ENCODE measurements at regions not wholly inside any gene's neighbourhood (a gene's known extent, or its start where the extent isn't known, plus 50 kb on each side); places are given as distances from the start of the nearest gene placed in this dataset.

GRCh38 chr4:175386776-175387507, 425.1 kb downstream of the GPM6A start:
- Histone ChIP-seq H3K36me3 (ENCODE audit: control insufficient read depth in 2 of 2, extremely low read depth in 1 of 2, insufficient read depth in 2 of 2, low read length in 2 of 2) (no peaks in the 10 kb centered on the region), H2AFZ (ENCODE audit: control insufficient read depth, low read length) (no peak overlapping the region), H3K27ac (ENCODE audit: control insufficient read depth, insufficient read depth, low read length) (no peak overlapping the region), H4K20me1 (ENCODE audit: control insufficient read depth, extremely low read depth, insufficient read depth, low read length) (no peaks in the 10 kb centered on the region), H3K27me3 (ENCODE audit: control insufficient read depth, extremely low read depth, insufficient read depth, low read length) (no peaks in the 10 kb centered on the region), H3K9me1 (ENCODE audit: control insufficient read depth, extremely low read depth, insufficient read depth, low read length) (no peaks in the 10 kb centered on the region), H3K4me1 (ENCODE audit: control insufficient read depth, extremely low read depth, insufficient read depth, low read length) (no peaks in the 10 kb centered on the region), H3K4me2 (ENCODE audit: control insufficient read depth, extremely low read depth, insufficient read depth, low read depth, low read length) (no peak overlapping the region), H3K4me3 (ENCODE audit: control insufficient read depth in 2 of 3, extremely low read depth in 1 of 3, insufficient read depth in 2 of 3, low read depth in 1 of 3, low read length in 3 of 3) (no peak overlapping the region), H3K9ac (ENCODE audit: control insufficient read depth, extremely low read depth, insufficient read depth, low read length) (no peak overlapping the region), H3K9me3 (ENCODE audit: control insufficient read depth, low read depth, low read length) (peaks cover 8% of the 10 kb centered on the region), H3K79me2 (ENCODE audit: control insufficient read depth, insufficient read depth, low read length) (no peaks in the 10 kb centered on the region)
- dilution Hi-C loops (cut with MboI; ENCODE audit: extremely low pct_ligation_motif_present, low sequenced_read_pairs): no loop called here
- TF ChIP-seq EZH2 (IDR thresholded peaks at IDR 0.05; ENCODE audit: low read length): no peak
- DNase-seq (ENCODE audit: low read depth, low spot score) (no peak), FAIRE-seq (no peak)

- DNase-seq (ENCODE audit: low read depth, low spot score) (no peak), FAIRE-seq (no peak)
- Histone ChIP-seq H3K79me2 (ENCODE audit: control insufficient read depth, insufficient read depth, low read length) (no peaks in the 10 kb centered on the region), H4K20me1 (ENCODE audit: control insufficient read depth, extremely low read depth, insufficient read depth, low read length) (no peaks in the 10 kb centered on the region), H3K27ac (ENCODE audit: control insufficient read depth, insufficient read depth, low read length) (no peak overlapping the region), H3K9ac (ENCODE audit: control insufficient read depth, extremely low read depth, insufficient read depth, low read length) (no peak overlapping the region), H3K9me3 (ENCODE audit: control insufficient read depth, low read depth, low read length) (no peaks in the 10 kb centered on the region), H3K4me1 (ENCODE audit: control insufficient read depth, extremely low read depth, insufficient read depth, low read length) (no peaks in the 10 kb centered on the region), H2AFZ (ENCODE audit: control insufficient read depth, low read length) (no peak overlapping the region), H3K4me2 (ENCODE audit: control insufficient read depth, extremely low read depth, insufficient read depth, low read depth, low read length) (no peak overlapping the region), H3K9me1 (ENCODE audit: control insufficient read depth, extremely low read depth, insufficient read depth, low read length) (no peaks in the 10 kb centered on the region), H3K27me3 (ENCODE audit: control insufficient read depth, extremely low read depth, insufficient read depth, low read length) (no peaks in the 10 kb centered on the region), H3K36me3 (ENCODE audit: control insufficient read depth in 2 of 2, extremely low read depth in 1 of 2, insufficient read depth in 2 of 2, low read length in 2 of 2) (no peaks in the 10 kb centered on the region), H3K4me3 (ENCODE audit: control insufficient read depth in 2 of 3, extremely low read depth in 1 of 3, insufficient read depth in 2 of 3, low read depth in 1 of 3, low read length in 3 of 3) (no peak overlapping the region)
- TF ChIP-seq CTCF (optimal IDR thresholded peaks at IDR 0.05 in 1 of 3, IDR thresholded peaks at IDR 0.05 in 1 of 3, conservative IDR thresholded peaks at IDR 0.05 in 1 of 3; ENCODE audit: extremely low read depth in 1 of 3, insufficient read depth in 2 of 3, low read length in 3 of 3): no peak
- no peak for TF ChIP-seq EZH2 (IDR thresholded peaks at IDR 0.05; ENCODE audit: low read length)
- dilution Hi-C loops (cut with MboI; ENCODE audit: extremely low pct_ligation_motif_present, low sequenced_read_pairs): no loop called here
Measured at GRCh38 chr4:175394208-175394607, 417.9 kb downstream of the GPM6A start.

GRCh38 chr4:175405961-175406360, 406.1 kb downstream of the GPM6A start:
- no peak for DNase-seq (ENCODE audit: low read depth, low spot score)
- Histone ChIP-seq H2AFZ (ENCODE audit: control insufficient read depth, low read length) (no peak overlapping the region), H3K9ac (ENCODE audit: control insufficient read depth, extremely low read depth, insufficient read depth, low read length) (no peak overlapping the region), H3K4me1 (ENCODE audit: control insufficient read depth, extremely low read depth, insufficient read depth, low read length) (no peaks in the 10 kb centered on the region), H3K27ac (ENCODE audit: control insufficient read depth, insufficient read depth, low read length) (no peak overlapping the region), H3K9me1 (ENCODE audit: control insufficient read depth, extremely low read depth, insufficient read depth, low read length) (no peaks in the 10 kb centered on the region), H3K27me3 (ENCODE audit: control insufficient read depth, extremely low read depth, insufficient read depth, low read length) (no peaks in the 10 kb centered on the region), H4K20me1 (ENCODE audit: control insufficient read depth, extremely low read depth, insufficient read depth, low read length) (no peaks in the 10 kb centered on the region), H3K79me2 (ENCODE audit: control insufficient read depth, insufficient read depth, low read length) (no peaks in the 10 kb centered on the region), H3K4me3 (ENCODE audit: control insufficient read depth in 2 of 3, extremely low read depth in 1 of 3, insufficient read depth in 2 of 3, low read depth in 1 of 3, low read length in 3 of 3) (no peak overlapping the region), H3K36me3 (ENCODE audit: control insufficient read depth in 2 of 2, extremely low read depth in 1 of 2, insufficient read depth in 2 of 2, low read length in 2 of 2) (no peaks in the 10 kb centered on the region), H3K4me2 (ENCODE audit: control insufficient read depth, extremely low read depth, insufficient read depth, low read depth, low read length) (no peak overlapping the region), H3K9me3 (ENCODE audit: control insufficient read depth, low read depth, low read length) (no peaks in the 10 kb centered on the region)
- TF ChIP-seq EZH2 (IDR thresholded peaks at IDR 0.05; ENCODE audit: low read length) (no peak), CTCF (optimal IDR thresholded peaks at IDR 0.05 in 1 of 3, IDR thresholded peaks at IDR 0.05 in 1 of 3, conservative IDR thresholded peaks at IDR 0.05 in 1 of 3; ENCODE audit: extremely low read depth in 1 of 3, insufficient read depth in 2 of 3, low read length in 3 of 3) (no peak)
- dilution Hi-C loops (cut with MboI; ENCODE audit: extremely low pct_ligation_motif_present, low sequenced_read_pairs): no loop called here
- FAIRE-seq: no peak

All from keratinocyte (primary cell).